ENCODE measurements at regions not wholly inside any gene's neighbourhood (a gene's known extent, or its start where the extent isn't known, plus 50 kb on each side); places are given as distances from the start of the nearest gene placed in this dataset.
"Not testable (repeated sequence)": the region's sequence is repeated elsewhere in the genome, so short reads cannot be mapped to it uniquely, and the experiment has no call there.

- H3K27ac ChIP-seq = no peak overlapping the region
- WGBS, 5 donors = 17 to 59% (median 43%) methylated on average over 1 of the region's 1 CpG
- no peaks in the 10 kb centered on the region for H3K36me3 ChIP-seq
- intact Hi-C loops (cut with DNase I; ENCODE audit: low total_unique reads) = no loop called here
- H3K4me3 ChIP-seq = no peak overlapping the region
- H3K4me1 ChIP-seq = no peaks in the 10 kb centered on the region
- H3K9me3 ChIP-seq = no peaks in the 10 kb centered on the region
- no peak for DNase-seq
- no peaks in the 10 kb centered on the region for H3K27me3 ChIP-seq
- TF ChIP-seq POLR2AphosphoS5 (IDR thresholded peaks at IDR 0.05) (no peak), POLR2A (IDR thresholded peaks at IDR 0.05) (no peak), EP300 (IDR thresholded peaks at IDR 0.05) (no peak), CTCF (IDR thresholded peaks at IDR 0.05) (no peak)
Observed at GRCh38 chr3:76523337-76523736, 516.6 kb upstream of the ROBO2 start.

- H3K4me3 ChIP-seq = no peak overlapping the region
Observed at GRCh38 chr3:76525726-76526125, 514.2 kb upstream of the ROBO2 start.

GRCh38 chr3:76527773-76528172, 512.1 kb upstream of the ROBO2 start:
- no peaks in the 10 kb centered on the region for H3K9me3 ChIP-seq
- H3K27me3 ChIP-seq = no peaks in the 10 kb centered on the region
- no peak overlapping the region for H3K27ac ChIP-seq
- TF ChIP-seq EP300 (IDR thresholded peaks at IDR 0.05) = no peak
- no peak overlapping the region for H3K4me3 ChIP-seq
- intact Hi-C loops (cut with DNase I; ENCODE audit: low total_unique reads) = no loop called here
- no peak for DNase-seq
- H3K4me1 ChIP-seq = no peaks in the 10 kb centered on the region
- no peaks in the 10 kb centered on the region for H3K36me3 ChIP-seq

More at GRCh38 chr3:76525726-76526125, 514.2 kb upstream of the ROBO2 start:
- H3K27ac ChIP-seq = no peak overlapping the region
- H3K36me3 ChIP-seq = no peaks in the 10 kb centered on the region
- DNase-seq = no peak
- intact Hi-C loops (cut with DNase I; ENCODE audit: low total_unique reads) = no loop called here
- no peaks in the 10 kb centered on the region for H3K27me3 ChIP-seq
- no peaks in the 10 kb centered on the region for H3K4me1 ChIP-seq
- 79 to 85% (median 83%) methylated on average over 2 of the region's 2 CpGs for WGBS, 5 donors
- TF ChIP-seq POLR2AphosphoS5 (IDR thresholded peaks at IDR 0.05) = no peak
- TF ChIP-seq EP300 (IDR thresholded peaks at IDR 0.05) = no peak
- no peak for TF ChIP-seq CTCF (IDR thresholded peaks at IDR 0.05)
- no peak for TF ChIP-seq POLR2A (IDR thresholded peaks at IDR 0.05)
- no peaks in the 10 kb centered on the region for H3K9me3 ChIP-seq

GRCh38 chr3:76532158-76532822, 507.6 kb upstream of the ROBO2 start:
- no peaks in the 10 kb centered on the region for H3K4me1 ChIP-seq
- no peak overlapping the region for H3K27ac ChIP-seq
- no peak for TF ChIP-seq EP300 (IDR thresholded peaks at IDR 0.05)
- no peak for TF ChIP-seq POLR2A (IDR thresholded peaks at IDR 0.05)
- TF ChIP-seq CTCF (IDR thresholded peaks at IDR 0.05) = no peak
- no peak for TF ChIP-seq POLR2AphosphoS5 (IDR thresholded peaks at IDR 0.05)
- no peaks in the 10 kb centered on the region for H3K36me3 ChIP-seq
- intact Hi-C loops (cut with DNase I; ENCODE audit: low total_unique reads) = no loop called here
- peaks cover 0 to 4% (median 0%) of the 10 kb centered on the region in 4 donors for H3K9me3 ChIP-seq
- no peak overlapping the region for H3K4me3 ChIP-seq
- no peaks in the 10 kb centered on the region for H3K27me3 ChIP-seq
- WGBS, 5 donors = 49 to 69% (median 66%) methylated on average over 2 of the region's 2 CpGs
- no peak for DNase-seq

GRCh38 chr3:76533710-76534109, 506.2 kb upstream of the ROBO2 start:
- WGBS, 5 donors = 49 to 65% (median 58%) methylated on average over 4 of the region's 4 CpGs
- H3K4me3 ChIP-seq; H3K27ac ChIP-seq; H3K36me3 ChIP-seq; H3K27me3 ChIP-seq; H3K4me1 ChIP-seq; intact Hi-C loops (cut with DNase I; ENCODE audit: low total_unique reads); DNase-seq; H3K9me3 ChIP-seq: not testable (repeated sequence)

- 66 to 80% (median 78%) methylated on average over 3 of the region's 3 CpGs for WGBS, 5 donors
- H3K36me3 ChIP-seq; H3K27ac ChIP-seq; H3K9me3 ChIP-seq; intact Hi-C loops (cut with DNase I; ENCODE audit: low total_unique reads); H3K27me3 ChIP-seq; H3K4me3 ChIP-seq; H3K4me1 ChIP-seq; DNase-seq: not testable (repeated sequence)
Observed at GRCh38 chr3:76537857-76538256, 502.0 kb upstream of the ROBO2 start.

All from stomach (tissue), 8 donors.